GM23338 (cell line): ENCODE measurements at regions not wholly inside any gene's neighbourhood (a gene's known extent, or its start where the extent isn't known, plus 50 kb on each side); places are given as distances from the start of the nearest gene placed in this dataset.

Experiments
- EZH2 ChIP-seq: fragments of 200-600 bp; sonication (generic); IDR thresholded peaks from one replicate; pipeline ENCODE4 v1.8.0; 2017; ENCODE audit warnings: antibody characterized with exemption, mild to moderate bottlenecking, low read depth; ENCODE audit not compliant: unreplicated experiment
- TF ChIP-seq, protein P1 (sequence below), 2 experiments: fragments of 200-600 bp in 1 of 2; sonication (generic) in 1 of 2; conservative IDR thresholded peaks; 2 replicates each; pipeline versions ENCODE4 v1.5.1 to v1.6.1; 2016 to 2017; ENCODE audit warnings: antibody characterized with exemption in 2 of 2, low read depth in 2 of 2, mild to moderate bottlenecking in 2 of 2, moderate library complexity in 1 of 2

DNA sequence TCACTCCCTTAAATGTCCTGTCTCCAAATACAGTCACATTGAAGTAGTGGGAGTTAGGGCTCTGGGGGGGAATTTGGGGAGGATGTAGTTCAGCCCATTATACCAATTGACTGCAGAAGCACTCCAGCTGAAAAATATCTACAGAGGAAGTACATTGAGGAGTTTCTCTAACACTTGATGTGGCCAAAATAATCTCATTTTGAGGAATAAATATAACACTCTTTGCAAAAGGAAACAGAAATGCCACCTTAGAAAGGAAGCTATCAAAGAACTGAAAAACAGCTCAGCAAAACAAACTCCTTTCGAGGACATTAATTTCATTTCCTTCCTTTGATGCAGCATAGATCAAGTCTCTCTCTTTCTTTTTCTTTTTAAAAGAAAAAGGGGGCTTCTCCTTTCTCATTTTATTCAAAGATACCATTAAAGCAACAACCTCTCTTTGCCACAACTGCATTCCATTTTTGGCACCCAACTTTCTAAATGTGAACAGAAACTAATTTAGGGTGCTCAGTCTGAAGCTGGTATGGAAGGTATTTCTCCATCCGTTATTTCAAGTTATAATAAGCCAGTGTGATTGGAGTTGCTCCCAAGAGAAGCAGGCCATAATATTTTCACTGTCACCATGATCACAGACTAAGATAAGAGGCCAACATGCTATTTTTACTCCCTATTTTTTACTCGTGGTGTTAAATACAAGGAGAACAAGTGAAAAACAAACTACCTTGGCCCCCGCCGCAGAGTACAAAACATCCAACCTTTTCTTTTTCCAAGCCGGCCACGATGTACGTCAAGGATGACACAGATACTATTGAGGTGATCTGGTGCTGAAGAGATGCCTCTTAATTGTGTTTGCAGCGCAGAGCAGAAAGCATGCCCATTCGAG is 230.4 kb upstream of the GATB start:
- TF ChIP-seq, protein P1, sequence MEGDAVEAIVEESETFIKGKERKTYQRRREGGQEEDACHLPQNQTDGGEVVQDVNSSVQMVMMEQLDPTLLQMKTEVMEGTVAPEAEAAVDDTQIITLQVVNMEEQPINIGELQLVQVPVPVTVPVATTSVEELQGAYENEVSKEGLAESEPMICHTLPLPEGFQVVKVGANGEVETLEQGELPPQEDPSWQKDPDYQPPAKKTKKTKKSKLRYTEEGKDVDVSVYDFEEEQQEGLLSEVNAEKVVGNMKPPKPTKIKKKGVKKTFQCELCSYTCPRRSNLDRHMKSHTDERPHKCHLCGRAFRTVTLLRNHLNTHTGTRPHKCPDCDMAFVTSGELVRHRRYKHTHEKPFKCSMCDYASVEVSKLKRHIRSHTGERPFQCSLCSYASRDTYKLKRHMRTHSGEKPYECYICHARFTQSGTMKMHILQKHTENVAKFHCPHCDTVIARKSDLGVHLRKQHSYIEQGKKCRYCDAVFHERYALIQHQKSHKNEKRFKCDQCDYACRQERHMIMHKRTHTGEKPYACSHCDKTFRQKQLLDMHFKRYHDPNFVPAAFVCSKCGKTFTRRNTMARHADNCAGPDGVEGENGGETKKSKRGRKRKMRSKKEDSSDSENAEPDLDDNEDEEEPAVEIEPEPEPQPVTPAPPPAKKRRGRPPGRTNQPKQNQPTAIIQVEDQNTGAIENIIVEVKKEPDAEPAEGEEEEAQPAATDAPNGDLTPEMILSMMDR (conservative IDR thresholded peaks at IDR 0.05; ENCODE audit: low read depth in 2 of 2): no peak
- TF ChIP-seq EZH2: no peak
